ENCODE measurements at regions not wholly inside any gene's neighbourhood (a gene's known extent, or its start where the extent isn't known, plus 50 kb on each side); places are given as distances from the start of the nearest gene placed in this dataset.

DNA sequence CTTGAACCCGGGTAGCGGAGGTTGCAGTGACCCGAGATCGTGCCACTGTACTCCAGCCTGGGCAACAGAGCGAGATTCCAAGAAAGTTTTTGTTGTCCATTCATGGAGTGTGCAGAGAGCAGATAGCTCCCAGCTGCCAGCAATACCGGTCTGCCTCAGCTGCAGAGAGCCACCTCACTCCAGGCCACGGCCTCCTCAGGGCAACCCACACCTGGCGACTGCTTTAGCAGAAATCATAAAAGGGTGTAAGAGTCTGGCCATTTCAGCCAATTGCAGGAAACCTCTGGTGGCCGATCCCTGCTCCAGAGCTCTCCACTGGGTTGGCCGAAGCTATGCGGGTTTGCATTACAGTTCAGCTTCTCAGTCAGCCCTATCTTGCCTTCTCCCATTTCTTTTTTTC lies 227.4 kb upstream of the BCOR start:
- TF ChIP-seq MXI1 (conservative IDR thresholded peaks at IDR 0.05; ENCODE audit: poor library complexity, severe bottlenecking): no peak
- TF ChIP-seq, protein P1, sequence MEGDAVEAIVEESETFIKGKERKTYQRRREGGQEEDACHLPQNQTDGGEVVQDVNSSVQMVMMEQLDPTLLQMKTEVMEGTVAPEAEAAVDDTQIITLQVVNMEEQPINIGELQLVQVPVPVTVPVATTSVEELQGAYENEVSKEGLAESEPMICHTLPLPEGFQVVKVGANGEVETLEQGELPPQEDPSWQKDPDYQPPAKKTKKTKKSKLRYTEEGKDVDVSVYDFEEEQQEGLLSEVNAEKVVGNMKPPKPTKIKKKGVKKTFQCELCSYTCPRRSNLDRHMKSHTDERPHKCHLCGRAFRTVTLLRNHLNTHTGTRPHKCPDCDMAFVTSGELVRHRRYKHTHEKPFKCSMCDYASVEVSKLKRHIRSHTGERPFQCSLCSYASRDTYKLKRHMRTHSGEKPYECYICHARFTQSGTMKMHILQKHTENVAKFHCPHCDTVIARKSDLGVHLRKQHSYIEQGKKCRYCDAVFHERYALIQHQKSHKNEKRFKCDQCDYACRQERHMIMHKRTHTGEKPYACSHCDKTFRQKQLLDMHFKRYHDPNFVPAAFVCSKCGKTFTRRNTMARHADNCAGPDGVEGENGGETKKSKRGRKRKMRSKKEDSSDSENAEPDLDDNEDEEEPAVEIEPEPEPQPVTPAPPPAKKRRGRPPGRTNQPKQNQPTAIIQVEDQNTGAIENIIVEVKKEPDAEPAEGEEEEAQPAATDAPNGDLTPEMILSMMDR (IDR thresholded peaks at IDR 0.05; ENCODE audit: poor library complexity, severe bottlenecking): no peak
- TF ChIP-seq EZH2 (IDR thresholded peaks at IDR 0.05; ENCODE audit: borderline replicate concordance, insufficient read depth, low read length, poor library complexity, severe bottlenecking): no peak

Data from neural cell (in vitro differentiated cells).